Tibial nerve (tissue), 4 donors: ENCODE measurements at regions not wholly inside any gene's neighbourhood (a gene's known extent, or its start where the extent isn't known, plus 50 kb on each side); places are given as distances from the start of the nearest gene placed in this dataset.

ENCODE experiments used
- EP300 ChIP-seq, 2 donors: sonication (generic); formaldehyde crosslinking; IDR thresholded peaks; one replicate each; pipeline ENCODE4 v1.6.1; 2017; ENCODE audit warnings: antibody characterized with exemption in 2 of 2, mild to moderate bottlenecking in 1 of 2
- POLR2A ChIP-seq, 2 donors: fragments of 450-650 bp; IDR thresholded peaks; one replicate each; pipeline ENCODE4 v1.6.1; 2017; ENCODE audit warnings: antibody characterized with exemption in 2 of 2, mild to moderate bottlenecking in 2 of 2, moderate library complexity in 2 of 2
- TF ChIP-seq, protein P1 (sequence below), 5 experiments: fragments of 200-600 bp in 3 of 5; fragments of 450-650 bp in 2 of 5; sonication (generic) in 3 of 5; IDR thresholded peaks; one replicate each; pipeline ENCODE4 v1.5.1; 2016 to 2019; ENCODE audit warnings: antibody characterized with exemption in 5 of 5, mild to moderate bottlenecking in 3 of 5, moderate library complexity in 2 of 5

DNA sequence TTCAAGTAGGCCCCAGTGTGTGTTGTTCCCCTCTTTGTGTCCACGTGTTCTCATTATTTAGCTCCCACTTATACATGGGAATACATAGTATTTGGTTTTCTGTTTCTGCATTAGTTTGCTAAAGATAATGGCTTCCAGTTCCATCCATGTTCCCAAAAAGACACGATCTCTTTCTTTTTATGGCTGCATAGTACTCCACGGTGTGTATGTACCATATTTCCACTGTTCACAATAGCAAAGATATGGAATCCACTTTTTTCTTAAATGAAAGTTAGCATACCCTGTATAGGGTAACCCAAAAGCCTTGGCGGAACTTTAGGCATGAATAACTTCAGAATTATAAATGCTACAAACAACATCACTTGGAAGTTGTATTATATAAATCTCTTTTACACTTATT is 83.4 kb upstream of the NDUFV2 start:
- TF ChIP-seq, protein P1, sequence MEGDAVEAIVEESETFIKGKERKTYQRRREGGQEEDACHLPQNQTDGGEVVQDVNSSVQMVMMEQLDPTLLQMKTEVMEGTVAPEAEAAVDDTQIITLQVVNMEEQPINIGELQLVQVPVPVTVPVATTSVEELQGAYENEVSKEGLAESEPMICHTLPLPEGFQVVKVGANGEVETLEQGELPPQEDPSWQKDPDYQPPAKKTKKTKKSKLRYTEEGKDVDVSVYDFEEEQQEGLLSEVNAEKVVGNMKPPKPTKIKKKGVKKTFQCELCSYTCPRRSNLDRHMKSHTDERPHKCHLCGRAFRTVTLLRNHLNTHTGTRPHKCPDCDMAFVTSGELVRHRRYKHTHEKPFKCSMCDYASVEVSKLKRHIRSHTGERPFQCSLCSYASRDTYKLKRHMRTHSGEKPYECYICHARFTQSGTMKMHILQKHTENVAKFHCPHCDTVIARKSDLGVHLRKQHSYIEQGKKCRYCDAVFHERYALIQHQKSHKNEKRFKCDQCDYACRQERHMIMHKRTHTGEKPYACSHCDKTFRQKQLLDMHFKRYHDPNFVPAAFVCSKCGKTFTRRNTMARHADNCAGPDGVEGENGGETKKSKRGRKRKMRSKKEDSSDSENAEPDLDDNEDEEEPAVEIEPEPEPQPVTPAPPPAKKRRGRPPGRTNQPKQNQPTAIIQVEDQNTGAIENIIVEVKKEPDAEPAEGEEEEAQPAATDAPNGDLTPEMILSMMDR (IDR thresholded peaks at IDR 0.05): no peak
- no peak for TF ChIP-seq EP300 (IDR thresholded peaks at IDR 0.05)
- no peak for TF ChIP-seq POLR2A (IDR thresholded peaks at IDR 0.05)
